ENCODE measurements at regions not wholly inside any gene's neighbourhood (a gene's known extent, or its start where the extent isn't known, plus 50 kb on each side); places are given as distances from the start of the nearest gene placed in this dataset.

DNA sequence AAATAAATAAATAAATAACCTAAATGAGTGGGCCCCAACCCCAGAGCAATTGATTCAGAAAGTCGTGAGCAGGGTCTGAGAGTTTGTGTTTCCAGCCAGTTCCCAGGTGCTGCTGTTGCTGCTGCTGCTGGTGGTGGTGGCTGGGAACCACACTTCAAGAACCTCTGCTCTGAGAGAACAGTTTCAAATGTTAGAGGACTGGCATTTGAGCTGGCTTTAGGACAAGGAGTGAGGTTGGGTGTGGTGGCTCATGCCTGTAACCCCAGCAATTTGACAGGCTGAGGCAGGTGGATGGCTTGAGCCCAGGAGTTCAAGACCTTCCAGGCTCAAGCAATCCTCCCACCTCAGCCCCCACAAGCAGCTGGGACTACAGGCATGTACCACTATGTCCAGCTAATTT, 123.1 kb upstream of the UBE2E1 start:
- Histone ChIP-seq H3K9me3 (ENCODE audit: insufficient read depth, low read depth, low read length) (peaks cover 18% of the 10 kb centered on the region), H2AFZ (ENCODE audit: low read length) (no peak overlapping the region)
- TF ChIP-seq, protein P1, sequence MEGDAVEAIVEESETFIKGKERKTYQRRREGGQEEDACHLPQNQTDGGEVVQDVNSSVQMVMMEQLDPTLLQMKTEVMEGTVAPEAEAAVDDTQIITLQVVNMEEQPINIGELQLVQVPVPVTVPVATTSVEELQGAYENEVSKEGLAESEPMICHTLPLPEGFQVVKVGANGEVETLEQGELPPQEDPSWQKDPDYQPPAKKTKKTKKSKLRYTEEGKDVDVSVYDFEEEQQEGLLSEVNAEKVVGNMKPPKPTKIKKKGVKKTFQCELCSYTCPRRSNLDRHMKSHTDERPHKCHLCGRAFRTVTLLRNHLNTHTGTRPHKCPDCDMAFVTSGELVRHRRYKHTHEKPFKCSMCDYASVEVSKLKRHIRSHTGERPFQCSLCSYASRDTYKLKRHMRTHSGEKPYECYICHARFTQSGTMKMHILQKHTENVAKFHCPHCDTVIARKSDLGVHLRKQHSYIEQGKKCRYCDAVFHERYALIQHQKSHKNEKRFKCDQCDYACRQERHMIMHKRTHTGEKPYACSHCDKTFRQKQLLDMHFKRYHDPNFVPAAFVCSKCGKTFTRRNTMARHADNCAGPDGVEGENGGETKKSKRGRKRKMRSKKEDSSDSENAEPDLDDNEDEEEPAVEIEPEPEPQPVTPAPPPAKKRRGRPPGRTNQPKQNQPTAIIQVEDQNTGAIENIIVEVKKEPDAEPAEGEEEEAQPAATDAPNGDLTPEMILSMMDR (conservative IDR thresholded peaks at IDR 0.05; ENCODE audit: low read length): no peak
- no peak for TF ChIP-seq EZH2phosphoT487 (IDR thresholded peaks at IDR 0.05; ENCODE audit: borderline replicate concordance)

DNA sequence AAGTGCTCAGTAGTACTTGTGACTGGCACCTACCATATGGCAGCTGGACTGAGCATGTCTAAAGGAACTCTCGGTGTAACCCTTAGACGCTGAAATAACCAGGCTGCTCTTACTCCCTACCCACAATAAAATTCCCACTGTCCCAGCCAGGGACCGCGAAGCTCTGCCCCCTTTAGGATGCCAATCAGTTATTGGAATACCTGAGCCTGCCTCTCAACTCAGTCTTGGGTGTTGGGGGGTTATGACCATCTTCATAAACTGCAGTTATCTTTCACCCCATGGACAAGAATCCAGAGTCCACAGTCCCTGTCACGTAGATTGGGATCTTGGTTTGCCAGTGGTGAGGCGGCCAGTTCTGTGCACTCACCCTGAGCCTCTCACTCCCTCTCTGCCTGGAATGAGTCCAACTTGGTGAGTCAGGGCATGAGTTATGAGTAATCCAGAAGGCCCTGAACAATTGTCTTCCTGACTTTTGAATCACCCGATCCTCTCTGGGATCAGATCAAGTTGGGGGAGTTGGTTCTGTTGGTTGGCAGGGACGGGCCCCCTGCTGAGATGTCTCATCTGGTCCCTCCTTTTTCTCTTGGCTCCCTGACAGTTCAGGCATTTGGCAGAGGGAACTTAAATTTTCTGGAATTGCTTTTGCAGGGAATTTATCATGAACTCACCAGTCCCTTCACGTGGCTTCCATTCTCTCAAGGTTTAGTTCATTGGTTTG, 120.1 kb upstream of the UBE2E1 start:
- no peaks in the 10 kb centered on the region for H3K9me2 ChIP-seq (replicated peaks; ENCODE audit: low read depth, low read length)
- H3K9ac ChIP-seq (ENCODE audit: low read depth, low read length, poor library complexity, severe bottlenecking): no peak overlapping the region
- peaks cover 20% of the 10 kb centered on the region; the same call in 1 of the 2 replicates for H3K9me3 ChIP-seq (ENCODE audit: insufficient read depth, low read depth, low read length)
- no peaks in the 10 kb centered on the region for H3K79me2 ChIP-seq (ENCODE audit: insufficient read depth, low read length)
- no peaks in the 10 kb centered on the region for H3F3A ChIP-seq (ENCODE audit: low read depth)
- peaks cover 2% of the 10 kb centered on the region for H3K4me1 ChIP-seq (ENCODE audit: insufficient read depth, low read length, poor library complexity, severe bottlenecking)
- H3K4me3 ChIP-seq (ENCODE audit: low read length, poor library complexity, severe bottlenecking): no peak overlapping the region
- H4K20me1 ChIP-seq (ENCODE audit: insufficient read depth, low read length, poor library complexity, severe bottlenecking): no peaks in the 10 kb centered on the region
- no peaks in the 10 kb centered on the region for H3K36me3 ChIP-seq (ENCODE audit: insufficient read depth, low read length)
- no peak for TF ChIP-seq EZH2phosphoT487 (IDR thresholded peaks at IDR 0.05; ENCODE audit: borderline replicate concordance)
- TF ChIP-seq, protein P1 (conservative IDR thresholded peaks at IDR 0.05; ENCODE audit: low read length): no peak
- H3K27me3 ChIP-seq (ENCODE audit: insufficient read depth, low read length, poor library complexity, severe bottlenecking): no peaks in the 10 kb centered on the region
- H3K4me2 ChIP-seq (ENCODE audit: low read depth, low read length, poor library complexity, severe bottlenecking): no peak overlapping the region
- H2AFZ ChIP-seq (ENCODE audit: low read length): no peak overlapping the region

More for the DNA sequence above, 123.1 kb upstream of the UBE2E1 start:
- Histone ChIP-seq H3K4me3 (ENCODE audit: low read length, poor library complexity, severe bottlenecking) (no peak overlapping the region), H3K27me3 (ENCODE audit: insufficient read depth, low read length, poor library complexity, severe bottlenecking) (no peaks in the 10 kb centered on the region), H3F3A (ENCODE audit: low read depth) (no peaks in the 10 kb centered on the region), H3K4me2 (ENCODE audit: low read depth, low read length, poor library complexity, severe bottlenecking) (no peak overlapping the region), H3K79me2 (ENCODE audit: insufficient read depth, low read length) (no peaks in the 10 kb centered on the region), H3K9ac (ENCODE audit: low read depth, low read length, poor library complexity, severe bottlenecking) (no peak overlapping the region), H3K4me1 (ENCODE audit: insufficient read depth, low read length, poor library complexity, severe bottlenecking) (no peaks in the 10 kb centered on the region), H3K9me2 (replicated peaks; ENCODE audit: low read depth, low read length) (no peaks in the 10 kb centered on the region), H4K20me1 (ENCODE audit: insufficient read depth, low read length, poor library complexity, severe bottlenecking) (no peaks in the 10 kb centered on the region), H3K36me3 (ENCODE audit: insufficient read depth, low read length) (no peaks in the 10 kb centered on the region)

DNA sequence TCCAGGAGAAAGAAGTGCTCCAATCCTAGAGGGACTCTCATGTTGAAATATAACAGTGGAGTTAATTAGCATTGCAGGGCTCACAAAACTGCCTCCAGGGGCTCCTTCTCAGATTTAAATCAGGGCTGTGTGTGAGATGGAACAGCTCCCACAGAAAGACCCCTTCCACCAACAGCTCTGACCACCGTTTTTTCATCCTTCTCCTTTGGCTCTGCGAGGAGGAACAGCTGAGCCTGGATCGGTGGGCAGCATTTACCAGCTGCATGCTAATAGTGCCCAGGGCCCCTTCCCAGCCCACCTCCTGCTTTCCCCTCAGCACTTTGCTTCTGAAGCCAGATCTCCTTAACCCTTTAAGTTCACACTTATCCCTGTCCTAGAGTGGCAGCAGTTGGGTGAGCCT, 119.2 kb upstream of the UBE2E1 start:
- no peaks in the 10 kb centered on the region for H3K36me3 ChIP-seq (ENCODE audit: insufficient read depth, low read length)
- H4K20me1 ChIP-seq (ENCODE audit: insufficient read depth, low read length, poor library complexity, severe bottlenecking): no peaks in the 10 kb centered on the region
- no peaks in the 10 kb centered on the region for H3K9me2 ChIP-seq (replicated peaks; ENCODE audit: low read depth, low read length)
- H3K27me3 ChIP-seq (ENCODE audit: insufficient read depth, low read length, poor library complexity, severe bottlenecking): no peaks in the 10 kb centered on the region
- H3K4me3 ChIP-seq (ENCODE audit: low read length, poor library complexity, severe bottlenecking): no peak overlapping the region
- H3F3A ChIP-seq (ENCODE audit: low read depth): no peaks in the 10 kb centered on the region
- TF ChIP-seq, protein P1 (conservative IDR thresholded peaks at IDR 0.05; ENCODE audit: low read length): no peak
- no peak for TF ChIP-seq EZH2phosphoT487 (IDR thresholded peaks at IDR 0.05; ENCODE audit: borderline replicate concordance)
- H3K4me2 ChIP-seq (ENCODE audit: low read depth, low read length, poor library complexity, severe bottlenecking): no peak overlapping the region
- H3K79me2 ChIP-seq (ENCODE audit: insufficient read depth, low read length): no peaks in the 10 kb centered on the region
- H3K9me3 ChIP-seq (ENCODE audit: insufficient read depth, low read depth, low read length): peaks cover 21% of the 10 kb centered on the region; the same call in 1 of the 2 replicates
- no peak overlapping the region for H2AFZ ChIP-seq (ENCODE audit: low read length)
- peaks cover 9% of the 10 kb centered on the region for H3K4me1 ChIP-seq (ENCODE audit: insufficient read depth, low read length, poor library complexity, severe bottlenecking)
- H3K9ac ChIP-seq (ENCODE audit: low read depth, low read length, poor library complexity, severe bottlenecking): no peak overlapping the region

Data from Loucy (cell line).